Lower leg skin (tissue), 3 donors: ENCODE measurements at regions not wholly inside any gene's neighbourhood (a gene's known extent, or its start where the extent isn't known, plus 50 kb on each side); places are given as distances from the start of the nearest gene placed in this dataset.

Experiments
- CTCF ChIP-seq, 3 donors: fragments of 450-650 bp; IDR thresholded peaks; one replicate each; pipeline ENCODE4 v1.5.1; 2016; ENCODE audit warnings: antibody characterized with exemption in 3 of 3, mild to moderate bottlenecking in 3 of 3, moderate library complexity in 2 of 3
- POLR2A ChIP-seq, 2 donors: fragments of 450-650 bp; IDR thresholded peaks; one replicate each; pipeline ENCODE4 v1.6.1; 2016 to 2017; ENCODE audit warnings: antibody characterized with exemption in 2 of 2, mild to moderate bottlenecking in 1 of 2, moderate library complexity in 1 of 2

- TF ChIP-seq CTCF (IDR thresholded peaks at IDR 0.05) (no peak), POLR2A (IDR thresholded peaks at IDR 0.05) (no peak)
These were observed 550.1 kb upstream of the CDH18 start for GRCh38 chr5:20537911-20538703.
